Endothelial cell (in vitro differentiated cells): ENCODE measurements at regions not wholly inside any gene's neighbourhood (a gene's known extent, or its start where the extent isn't known, plus 50 kb on each side); places are given as distances from the start of the nearest gene placed in this dataset.
A peak's percentile ranks its signal among the peaks of the same experiment; 100 is the strongest.

Experiments used
- DNase-seq: peaks from one replicate; pipeline ENCODE4 v3.0.0; 2021; ENCODE audit warnings: low spot score
- H3K27ac Mint-ChIP-seq: one replicate; pipeline ENCODE4 v1.8.0; 2021; ENCODE audit warnings: mixed read lengths, inconsistent platforms; ENCODE audit not compliant: unreplicated experiment
- H3K27me3 Mint-ChIP-seq: one replicate; pipeline ENCODE4 v1.8.0; 2021; ENCODE audit warnings: mild to moderate bottlenecking, moderate library complexity, mixed read lengths, inconsistent platforms; ENCODE audit not compliant: unreplicated experiment
- H3K36me3 Mint-ChIP-seq: one replicate; pipeline ENCODE4 v1.8.0; 2021; ENCODE audit warnings: mild to moderate bottlenecking, low read depth, mixed read lengths, inconsistent platforms; ENCODE audit not compliant: unreplicated experiment
- H3K4me1 Mint-ChIP-seq: one replicate; pipeline ENCODE4 v1.8.0; 2021; ENCODE audit warnings: mild to moderate bottlenecking, mixed read lengths, inconsistent platforms; ENCODE audit not compliant: unreplicated experiment
- H3K4me3 Mint-ChIP-seq: one replicate; pipeline ENCODE4 v1.8.0; 2021; ENCODE audit warnings: mild to moderate bottlenecking, mixed read lengths, inconsistent platforms; ENCODE audit not compliant: unreplicated experiment
- H3K9me3 Mint-ChIP-seq: one replicate; pipeline ENCODE4 v1.8.0; 2021; ENCODE audit warnings: mixed read lengths, inconsistent platforms; ENCODE audit not compliant: unreplicated experiment
- TF ChIP-seq, protein P1 (sequence below): fragments of 200-600 bp; sonication (generic); IDR thresholded peaks from one replicate; pipeline ENCODE4 v1.5.0; 2021; ENCODE audit warnings: antibody characterized with exemption; ENCODE audit not compliant: unreplicated experiment

DNA sequence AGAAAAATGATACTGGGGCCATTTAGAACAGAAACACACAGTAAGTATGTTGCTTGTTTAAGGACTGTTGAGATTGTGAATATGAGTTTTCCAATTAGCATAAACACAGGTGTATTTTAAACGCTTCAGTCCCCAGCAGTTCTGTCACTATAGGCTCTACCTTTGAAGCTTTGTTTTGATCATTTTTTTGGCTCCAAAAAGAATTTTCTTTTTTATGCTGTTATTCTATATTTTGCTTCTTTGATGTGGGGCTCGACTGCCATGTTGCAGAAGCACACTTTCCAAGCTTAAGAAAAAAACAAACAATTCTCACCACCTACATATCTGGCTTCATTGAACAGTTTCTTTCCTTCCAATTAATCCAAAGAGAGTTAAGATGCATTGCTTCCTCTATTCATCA is 131.0 kb upstream of the DMAC1 start:
- no peaks in the 10 kb centered on the region for H3K4me1 Mint-ChIP-seq
- TF ChIP-seq, protein P1, sequence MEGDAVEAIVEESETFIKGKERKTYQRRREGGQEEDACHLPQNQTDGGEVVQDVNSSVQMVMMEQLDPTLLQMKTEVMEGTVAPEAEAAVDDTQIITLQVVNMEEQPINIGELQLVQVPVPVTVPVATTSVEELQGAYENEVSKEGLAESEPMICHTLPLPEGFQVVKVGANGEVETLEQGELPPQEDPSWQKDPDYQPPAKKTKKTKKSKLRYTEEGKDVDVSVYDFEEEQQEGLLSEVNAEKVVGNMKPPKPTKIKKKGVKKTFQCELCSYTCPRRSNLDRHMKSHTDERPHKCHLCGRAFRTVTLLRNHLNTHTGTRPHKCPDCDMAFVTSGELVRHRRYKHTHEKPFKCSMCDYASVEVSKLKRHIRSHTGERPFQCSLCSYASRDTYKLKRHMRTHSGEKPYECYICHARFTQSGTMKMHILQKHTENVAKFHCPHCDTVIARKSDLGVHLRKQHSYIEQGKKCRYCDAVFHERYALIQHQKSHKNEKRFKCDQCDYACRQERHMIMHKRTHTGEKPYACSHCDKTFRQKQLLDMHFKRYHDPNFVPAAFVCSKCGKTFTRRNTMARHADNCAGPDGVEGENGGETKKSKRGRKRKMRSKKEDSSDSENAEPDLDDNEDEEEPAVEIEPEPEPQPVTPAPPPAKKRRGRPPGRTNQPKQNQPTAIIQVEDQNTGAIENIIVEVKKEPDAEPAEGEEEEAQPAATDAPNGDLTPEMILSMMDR, result no peak
- H3K36me3 Mint-ChIP-seq, result no peaks in the 10 kb centered on the region
- H3K27ac Mint-ChIP-seq, result no peak overlapping the region
- H3K27me3 Mint-ChIP-seq, result peaks cover 2% of the 10 kb centered on the region
- no peak overlapping the region for H3K4me3 Mint-ChIP-seq
- H3K9me3 Mint-ChIP-seq, result no peaks in the 10 kb centered on the region
- DNase-seq, result no peak

DNA sequence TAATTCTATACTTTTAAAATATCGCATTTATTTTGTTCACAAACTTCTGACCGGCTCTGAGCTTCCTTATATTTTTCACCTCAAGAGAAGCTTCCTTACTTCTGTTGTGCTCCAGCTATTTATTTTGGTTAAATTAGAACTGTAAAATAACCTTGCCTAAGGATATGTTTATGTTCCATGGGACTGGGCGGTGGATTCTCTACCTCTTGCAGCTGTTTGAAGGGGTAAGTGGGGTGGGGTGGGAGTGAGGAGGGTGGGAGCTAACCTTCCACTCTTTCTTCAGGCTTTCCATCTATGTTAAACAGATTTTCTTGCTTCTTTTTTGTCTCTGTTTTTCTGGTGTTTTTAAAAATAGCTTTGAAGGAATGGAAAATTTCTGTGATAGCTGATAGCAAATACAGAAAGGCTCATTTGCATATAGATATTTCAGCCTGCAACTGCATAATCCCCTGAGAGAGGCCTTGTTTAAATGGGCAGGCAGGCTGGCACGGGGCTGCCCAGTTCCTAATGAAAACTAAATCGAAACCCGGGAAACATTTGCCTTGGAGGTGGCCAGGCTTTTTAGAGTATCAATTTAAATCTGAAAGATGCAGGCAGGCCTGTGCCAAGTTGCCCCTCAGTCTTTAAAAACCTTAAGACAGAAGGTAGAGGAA is 122.1 kb upstream of the DMAC1 start:
- Mint-ChIP-seq H3K9me3 (no peaks in the 10 kb centered on the region), H3K4me3 (no peak overlapping the region), H3K4me1 (no peaks in the 10 kb centered on the region), H3K27me3 (no peaks in the 10 kb centered on the region), H3K36me3 (no peaks in the 10 kb centered on the region), H3K27ac (no peak overlapping the region)
- no peak for DNase-seq
- TF ChIP-seq, protein P1, result no peak

DNA sequence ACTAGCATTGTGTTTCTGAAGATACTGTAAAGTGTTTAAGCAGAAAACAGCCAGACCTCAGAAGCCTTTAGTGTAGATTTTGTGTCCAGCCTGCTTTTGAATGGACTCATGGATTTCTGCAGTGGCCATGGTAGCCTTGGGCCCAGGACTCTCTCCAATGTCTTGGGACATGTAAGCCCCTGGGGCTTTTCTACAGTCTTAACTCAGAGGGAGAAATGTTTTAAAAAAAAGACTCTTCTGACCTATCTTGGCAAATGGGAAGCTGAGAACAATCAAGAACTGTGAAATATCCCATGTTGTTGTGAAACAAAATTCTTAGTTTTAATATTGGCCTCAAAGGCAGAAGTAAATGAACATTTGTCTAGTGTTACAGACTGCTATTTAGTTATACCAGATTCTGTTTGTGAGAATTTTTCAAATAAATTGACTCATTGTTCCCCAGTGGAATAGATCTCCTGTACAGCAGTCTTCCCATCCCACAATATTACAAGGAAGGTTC is 112.5 kb upstream of the DMAC1 start:
- Mint-ChIP-seq H3K9me3 (no peaks in the 10 kb centered on the region), H3K27ac (no peak overlapping the region), H3K4me3 (no peak overlapping the region), H3K36me3 (no peaks in the 10 kb centered on the region), H3K4me1 (peaks cover 25% of the 10 kb centered on the region), H3K27me3 (no peaks in the 10 kb centered on the region)
- TF ChIP-seq, protein P1, result no peak
- no peak for DNase-seq

DNA sequence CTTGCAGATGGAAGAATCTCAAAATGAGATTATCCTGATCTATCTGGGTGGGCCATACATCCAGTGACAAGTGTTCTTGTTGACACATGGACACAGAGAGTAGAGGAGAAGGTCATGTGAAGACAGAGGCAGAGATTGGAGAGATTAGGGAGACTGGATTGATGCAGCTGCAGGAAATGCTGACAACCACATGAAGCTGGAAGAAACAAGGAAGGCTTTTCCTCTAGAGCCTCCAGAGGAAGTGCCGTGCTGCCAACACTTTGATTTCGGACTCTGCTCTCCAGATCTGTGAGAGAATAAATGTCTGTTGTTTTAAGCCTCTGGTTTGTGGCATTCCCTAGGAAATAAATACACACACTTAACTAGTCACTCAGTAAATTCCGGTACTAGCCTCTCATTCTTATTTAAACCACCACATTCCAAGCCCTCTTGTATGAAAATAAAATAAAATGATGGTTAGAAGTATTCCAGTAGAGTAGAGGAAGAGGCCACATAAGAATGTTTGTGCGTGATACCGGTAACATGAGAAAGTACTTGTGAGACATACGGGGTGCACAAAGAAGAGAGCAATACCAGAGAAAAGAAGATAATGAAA is 110.9 kb upstream of the DMAC1 start:
- TF ChIP-seq, protein P1, result no peak
- Mint-ChIP-seq H3K4me3 (no peak overlapping the region), H3K27ac (peak overlapping the region; percentile 24), H3K27me3 (no peaks in the 10 kb centered on the region), H3K4me1 (peaks cover 36% of the 10 kb centered on the region), H3K36me3 (no peaks in the 10 kb centered on the region), H3K9me3 (no peaks in the 10 kb centered on the region)
- no peak for DNase-seq

DNA sequence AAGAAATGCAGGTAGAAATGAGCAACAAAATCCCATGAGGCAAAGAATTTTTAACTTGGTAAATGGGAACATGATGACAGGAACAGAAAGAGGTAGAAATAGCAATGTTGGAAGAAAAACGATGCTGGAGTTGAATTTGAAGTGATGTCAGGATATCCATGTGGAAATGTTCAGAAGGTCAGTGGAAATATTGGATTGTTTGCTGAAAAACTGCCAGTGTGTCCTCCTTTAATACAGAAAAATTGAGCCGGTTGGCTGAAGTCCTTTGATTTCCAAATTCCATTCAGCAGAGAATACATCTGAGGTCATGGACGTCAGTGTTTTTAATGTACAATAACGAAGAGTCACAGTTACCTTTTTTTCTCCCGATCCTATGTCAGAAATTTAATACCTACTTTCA is 110.0 kb upstream of the DMAC1 start:
- H3K4me3 Mint-ChIP-seq, result no peak overlapping the region
- H3K9me3 Mint-ChIP-seq, result no peaks in the 10 kb centered on the region
- H3K27me3 Mint-ChIP-seq, result no peaks in the 10 kb centered on the region
- H3K4me1 Mint-ChIP-seq, result peaks cover 36% of the 10 kb centered on the region
- TF ChIP-seq, protein P1, result no peak
- DNase-seq, result no peak
- H3K27ac Mint-ChIP-seq, result peak overlapping the region; percentile 25
- no peaks in the 10 kb centered on the region for H3K36me3 Mint-ChIP-seq
